GM21529 (cell line): ENCODE measurements at regions not wholly inside any gene's neighbourhood (a gene's known extent, or its start where the extent isn't known, plus 50 kb on each side); places are given as distances from the start of the nearest gene placed in this dataset.

Experiments used
- ATAC-seq: cut with Tn5 transposase; IDR thresholded peaks from one replicate; pipeline ENCODE4 v1.9.1; 2021; ENCODE audit not compliant: unreplicated experiment

DNA sequence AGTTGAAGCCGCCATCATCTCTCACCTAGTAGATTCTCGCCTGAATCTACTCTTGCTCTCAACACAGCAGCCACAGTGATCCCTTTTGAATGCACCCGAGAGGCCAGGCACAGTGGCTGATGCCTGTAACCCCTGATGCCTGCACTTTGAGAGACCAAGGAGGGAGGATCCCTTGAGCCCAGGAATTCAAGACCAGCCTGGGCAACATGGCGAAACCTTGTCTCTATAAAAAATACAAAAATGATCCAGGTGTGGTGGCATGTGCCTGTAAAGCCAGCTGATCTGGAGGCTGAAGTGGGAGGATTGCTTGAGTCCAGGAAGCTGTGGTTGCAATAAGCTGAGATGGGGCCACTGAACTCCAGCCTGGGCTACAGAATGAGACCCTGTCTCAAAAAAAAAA is 60.3 kb upstream of the EML4 start:
- no peak for ATAC-seq

DNA sequence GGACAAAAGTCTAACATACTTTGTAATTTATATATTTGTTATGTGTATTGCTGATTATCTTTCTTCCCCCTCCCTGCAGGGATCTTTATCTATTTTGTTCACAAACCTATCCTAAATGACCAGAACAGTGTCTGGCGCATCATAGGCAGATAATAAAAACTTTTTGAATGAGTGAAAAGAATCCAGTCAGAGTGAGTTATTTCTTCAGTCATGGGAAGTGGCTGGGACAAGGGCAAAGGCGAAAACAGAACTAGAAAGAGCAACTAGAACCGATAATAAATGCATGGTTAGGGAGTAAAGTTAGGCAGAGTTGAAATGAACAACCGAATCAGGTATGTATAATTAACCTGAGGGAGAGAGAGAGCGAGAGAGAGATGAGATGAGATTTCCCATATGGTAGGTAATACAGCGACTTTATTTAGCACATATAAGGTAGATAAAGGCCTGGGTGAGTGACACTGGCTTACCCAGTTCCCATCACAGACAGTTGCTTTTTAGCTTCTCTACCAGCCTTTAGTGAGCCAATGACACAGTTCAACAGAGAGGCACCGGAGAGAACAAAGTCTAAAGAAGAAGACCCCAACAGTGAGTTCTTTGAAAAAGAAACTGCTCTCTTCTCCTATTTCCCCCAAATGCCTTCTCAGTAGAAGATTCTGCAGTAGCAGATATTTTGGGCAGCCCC is 59.1 kb upstream of the EML4 start:
- no peak for ATAC-seq

DNA sequence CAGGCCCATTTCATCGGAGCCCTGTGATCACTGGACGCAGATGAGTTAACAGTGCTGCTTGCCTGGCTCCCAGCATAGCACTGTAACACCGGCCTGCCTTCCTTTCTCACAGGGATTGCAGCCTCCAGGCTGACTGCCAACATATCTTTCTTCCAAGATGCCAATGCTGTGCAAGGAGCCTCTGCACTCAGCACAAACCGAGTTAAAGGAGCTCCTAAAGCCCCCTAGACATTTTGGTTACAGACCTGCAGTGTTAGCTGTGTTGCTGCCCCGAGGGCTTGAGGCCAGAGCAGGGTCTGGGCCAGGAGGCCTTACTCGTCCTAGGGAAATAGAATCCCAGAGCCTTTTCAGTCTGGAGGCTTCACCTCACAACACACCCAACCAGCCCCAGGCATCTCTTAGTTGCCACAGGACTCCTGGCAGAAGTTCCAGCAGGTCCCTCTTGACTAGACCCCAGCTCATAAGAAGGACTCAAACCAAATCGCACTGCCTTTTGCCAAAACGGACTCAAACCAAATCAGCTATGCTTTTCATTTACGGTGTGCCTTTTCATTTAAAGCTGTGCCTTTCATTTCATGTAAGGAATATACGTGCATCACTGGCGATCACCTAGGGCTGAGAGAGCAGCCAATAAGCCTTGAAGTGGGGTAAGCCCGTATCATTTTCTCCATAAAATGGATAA is 58.4 kb upstream of the EML4 start:
- no peak for ATAC-seq

DNA sequence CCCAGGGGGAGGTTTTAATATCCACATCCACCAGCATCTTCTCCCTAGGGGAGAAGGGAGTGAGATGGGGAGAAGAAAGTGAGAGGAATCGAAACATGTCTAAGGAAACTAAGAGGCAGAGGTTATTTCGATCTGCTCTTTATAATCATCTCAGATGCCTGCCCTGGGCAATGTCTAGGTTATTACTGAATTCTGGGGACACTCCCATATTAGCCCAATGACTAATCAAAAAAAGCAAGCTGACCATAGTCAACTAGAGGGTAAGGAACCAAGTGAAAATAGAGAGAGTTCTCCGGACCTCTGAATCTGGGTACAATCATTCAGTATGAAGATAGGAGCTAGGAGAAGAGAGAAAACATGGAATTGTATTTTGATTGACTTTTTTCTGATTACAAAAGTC is 56.7 kb upstream of the EML4 start:
- no peak for ATAC-seq

DNA sequence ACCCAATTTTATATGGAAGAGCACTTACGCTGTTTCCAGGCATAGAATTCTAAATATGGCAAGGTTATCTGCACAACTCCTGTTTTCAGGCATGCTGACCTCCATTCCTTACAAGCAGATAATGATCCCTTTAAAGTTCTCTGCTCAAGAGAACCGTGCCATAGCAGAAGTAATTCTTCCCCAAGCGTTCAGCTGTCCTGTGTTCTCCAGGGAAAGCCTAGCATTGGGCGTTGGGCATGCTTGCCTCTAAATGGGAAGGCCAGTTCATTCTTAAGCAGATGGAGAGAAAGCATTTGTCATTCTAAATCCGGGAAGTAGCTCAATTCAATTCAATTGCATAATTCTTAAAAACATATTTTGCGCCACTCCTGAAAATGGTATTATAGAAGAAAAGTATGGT is 55.7 kb upstream of the EML4 start:
- no peak for ATAC-seq

DNA sequence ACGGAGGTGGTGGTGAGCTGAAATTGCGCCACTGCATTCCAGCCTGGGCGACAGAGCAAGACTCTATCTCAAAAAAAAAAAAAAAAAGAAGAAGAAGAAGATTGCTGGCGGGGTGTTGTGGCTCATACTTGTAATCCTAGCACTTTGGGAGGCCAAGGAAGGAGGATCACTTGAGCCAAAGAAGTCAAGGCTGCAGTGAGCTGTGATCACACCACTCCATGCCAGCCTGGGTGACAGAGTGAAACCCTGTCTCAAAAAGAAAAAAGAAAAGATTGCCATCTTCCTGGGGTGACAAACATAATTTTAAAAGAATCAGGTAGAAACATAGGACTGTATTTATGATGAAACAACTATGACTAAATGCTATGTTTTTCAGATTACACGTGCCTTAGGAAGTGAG is 55.1 kb upstream of the EML4 start:
- ATAC-seq = no peak

DNA sequence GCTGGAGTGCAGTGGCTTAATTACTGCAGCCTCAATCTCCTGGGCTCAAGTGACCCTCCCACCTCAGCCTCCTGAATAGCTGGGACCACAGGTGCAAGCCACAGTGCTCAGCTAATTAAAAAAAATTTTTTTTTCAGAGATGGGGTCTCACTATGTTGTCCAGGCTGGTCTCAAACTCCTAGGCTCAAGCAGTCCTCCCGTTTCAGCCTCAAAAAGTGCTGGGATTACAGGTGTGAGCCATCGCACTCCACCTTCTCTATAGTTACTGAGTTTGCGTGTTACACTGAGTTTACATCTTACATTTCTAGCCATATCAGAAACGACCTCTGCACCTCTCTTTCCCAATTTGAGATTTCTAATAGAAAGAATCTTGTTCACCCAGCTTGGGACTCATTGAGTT is 53.6 kb upstream of the EML4 start:
- no peak for ATAC-seq

DNA sequence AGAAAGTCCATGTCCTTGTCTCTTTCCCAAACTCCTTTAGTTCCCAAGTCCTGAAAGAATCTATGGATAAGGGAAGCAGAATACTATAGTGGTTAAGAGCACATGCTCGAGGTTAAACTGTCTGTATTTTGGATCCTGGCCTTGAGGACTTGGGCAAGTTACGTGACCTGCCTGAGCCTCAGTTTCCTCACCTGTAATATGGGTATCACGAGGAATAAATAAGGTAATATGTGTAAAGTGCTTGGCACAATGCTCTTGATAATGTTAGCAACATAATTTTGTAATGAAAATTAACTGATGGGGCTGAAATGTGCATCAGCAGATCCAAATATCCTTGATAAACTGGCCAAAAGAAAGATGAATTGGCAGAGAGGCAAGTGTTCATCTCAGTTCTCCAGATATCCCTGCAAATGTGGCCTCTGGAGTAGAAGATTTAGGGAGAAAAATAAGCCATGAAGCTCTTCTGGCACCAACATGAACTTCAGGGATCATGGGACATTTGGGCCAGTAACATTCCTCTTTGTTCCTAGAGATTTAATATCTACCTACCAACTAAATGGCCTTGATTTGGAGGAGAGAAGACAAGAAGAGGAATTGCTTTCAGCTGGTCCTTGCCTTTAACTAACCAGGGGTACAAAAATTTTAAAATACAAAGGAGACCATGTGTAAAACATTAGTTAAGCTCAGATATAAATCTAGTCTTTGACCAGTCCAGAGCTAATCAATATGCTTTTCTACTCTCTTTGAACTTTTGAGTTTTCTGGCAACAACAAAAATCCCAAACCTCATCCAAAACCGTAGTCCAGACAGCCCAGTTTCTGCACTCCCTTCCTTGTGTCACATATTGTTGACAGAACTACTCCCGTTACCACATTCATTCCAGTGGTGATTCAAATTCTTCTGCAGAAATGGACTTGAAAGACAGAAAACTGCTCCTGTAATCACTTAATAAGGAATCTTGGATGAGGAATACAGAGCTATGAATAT is 52.7 kb upstream of the EML4 start:
- no peak for ATAC-seq

DNA sequence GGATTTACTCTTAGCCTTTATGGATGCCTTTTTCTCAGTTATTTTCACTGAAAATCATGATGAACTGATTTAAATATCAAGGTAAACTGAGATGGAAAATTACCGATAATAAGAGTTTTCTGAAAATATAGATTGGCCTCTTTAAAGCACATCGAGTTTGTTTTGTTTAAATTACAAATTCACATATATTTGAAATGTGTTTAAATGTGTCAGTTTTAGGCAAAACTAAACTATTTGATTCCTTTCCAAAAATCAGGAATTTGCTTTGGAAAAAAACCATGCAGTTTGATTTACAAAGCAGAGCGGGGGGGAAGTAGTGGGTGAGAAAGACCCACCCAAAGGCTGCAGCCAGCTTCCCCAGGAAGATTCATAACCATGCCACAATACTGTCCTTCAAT is 52.0 kb upstream of the EML4 start:
- ATAC-seq = no peak

DNA sequence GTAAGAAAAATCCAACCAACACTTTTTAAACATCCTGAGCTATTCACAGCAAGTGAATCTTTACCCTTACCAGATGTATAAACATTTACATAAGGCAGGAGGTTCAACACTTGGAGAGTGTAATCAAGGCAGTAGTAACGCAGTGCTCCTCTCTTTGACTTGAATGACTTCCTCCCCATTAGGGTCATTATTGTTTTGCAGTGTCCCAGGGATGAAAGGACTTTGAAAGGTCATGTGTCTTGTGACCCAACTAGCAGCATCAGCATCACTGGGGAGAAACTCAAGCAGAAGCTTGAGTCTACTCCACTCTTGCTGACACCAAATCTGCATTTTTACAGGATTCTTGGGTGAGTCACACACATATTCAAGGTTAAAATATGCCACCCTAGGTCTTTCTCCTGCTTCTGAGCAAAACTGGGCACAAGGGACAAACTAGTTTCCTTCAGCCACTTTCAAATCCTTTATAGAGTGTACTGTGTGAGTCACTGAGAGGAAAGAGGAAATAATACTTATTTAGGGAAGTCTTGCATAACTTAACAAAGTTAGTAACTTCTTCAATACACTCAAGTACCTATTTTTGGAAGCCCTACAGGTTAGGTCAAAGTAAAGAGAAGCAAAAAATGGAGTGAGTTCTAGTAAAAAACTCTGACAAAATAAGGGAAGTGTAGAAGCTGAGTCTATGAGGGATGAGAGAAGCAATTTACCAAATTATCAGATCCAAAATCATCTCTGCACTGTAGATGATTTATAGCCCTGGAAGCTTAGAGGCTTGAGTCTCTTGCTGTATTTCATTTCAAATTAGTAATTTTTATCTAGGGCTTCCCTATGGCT is 51.0 kb upstream of the EML4 start:
- ATAC-seq = peak; percentile 94

DNA sequence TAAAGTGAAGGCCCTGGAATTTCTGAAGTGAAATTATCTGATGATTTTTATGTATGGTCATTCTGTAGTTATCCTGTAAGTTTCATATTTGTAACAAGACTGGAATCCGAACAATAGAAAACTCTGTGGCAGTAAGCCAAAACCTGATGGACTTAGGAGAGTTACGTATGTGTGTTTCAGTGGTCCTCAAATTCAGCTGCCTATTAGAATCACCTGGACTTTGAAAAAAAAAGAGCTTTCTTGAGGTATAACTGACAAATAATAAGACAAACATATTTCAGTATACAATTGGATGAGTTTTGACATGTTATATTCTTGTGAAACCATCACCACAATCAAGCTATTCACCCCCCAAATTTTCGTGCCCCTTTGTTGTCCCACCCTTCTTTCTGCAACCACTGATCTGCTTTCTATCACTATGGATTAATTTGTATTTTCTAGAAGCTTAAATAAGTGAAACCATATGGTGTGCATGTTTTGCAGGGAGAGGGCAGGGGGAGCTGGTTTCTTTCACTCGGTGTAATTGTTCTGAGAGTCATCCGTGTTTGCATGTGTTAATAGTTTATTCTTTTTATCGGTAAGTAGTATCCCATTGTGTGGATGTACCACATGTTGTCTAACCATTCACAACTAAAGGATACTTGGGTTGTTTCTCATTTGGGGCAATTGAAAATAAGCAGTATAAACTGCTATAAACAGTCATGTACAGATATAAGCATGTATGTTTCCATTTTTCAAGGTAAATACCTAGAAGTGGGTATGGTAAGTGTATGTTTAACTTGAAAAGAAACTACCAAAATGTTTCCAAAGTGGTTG is 50.2 kb upstream of the EML4 start:
- no peak for ATAC-seq
